ENCODE measurements at regions not wholly inside any gene's neighbourhood (a gene's known extent, or its start where the extent isn't known, plus 50 kb on each side); places are given as distances from the start of the nearest gene placed in this dataset.

DNA sequence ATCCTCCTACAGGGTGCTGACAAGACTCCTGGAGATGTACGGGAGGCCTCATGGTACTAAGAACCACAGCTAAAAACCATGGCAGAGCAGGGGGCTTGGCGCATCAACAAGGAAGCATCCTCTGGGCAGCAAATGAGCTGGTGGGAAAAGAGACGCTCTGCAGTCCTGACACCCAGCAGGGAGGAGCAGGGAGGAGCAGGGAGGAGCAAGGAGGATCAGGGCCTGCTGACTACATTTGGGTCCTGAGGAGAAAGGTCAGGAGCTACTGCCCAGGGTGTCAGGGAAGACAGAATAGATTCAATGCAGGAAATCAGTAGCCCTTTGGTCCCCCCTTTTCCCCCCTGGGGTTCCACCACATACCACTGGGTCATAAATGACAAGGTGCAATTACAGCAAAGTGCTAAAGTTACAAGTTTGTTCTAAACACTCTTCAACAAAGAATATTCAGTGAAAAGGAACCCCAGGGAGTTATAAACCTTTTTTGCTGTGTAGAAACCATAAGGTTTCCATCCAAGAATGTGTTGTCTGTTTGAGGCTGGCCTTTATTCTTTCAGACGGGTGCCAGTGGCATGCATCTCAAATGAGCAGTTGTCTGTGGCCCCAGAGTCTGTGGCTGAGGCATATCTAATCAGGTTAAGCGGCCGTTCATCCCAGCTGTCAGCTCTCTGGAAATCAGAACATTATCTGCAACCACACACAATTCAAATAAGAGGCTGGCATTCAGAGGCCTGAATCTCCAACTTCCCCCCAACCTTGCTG, 325.0 kb downstream of the CDC5L start:
- TF ChIP-seq TEAD4 (IDR thresholded peaks at IDR 0.05) (no peak), CREB1 (IDR thresholded peaks at IDR 0.05; ENCODE audit: low read depth) (no peak), ZBTB7A (IDR thresholded peaks at IDR 0.05; ENCODE audit: low read depth) (no peak), REST (IDR thresholded peaks at IDR 0.05; ENCODE audit: low read depth) (no peak), TAF1 (IDR thresholded peaks at IDR 0.05; ENCODE audit: low read depth) (no peak), RAD21 (IDR thresholded peaks at IDR 0.05; ENCODE audit: low read depth) (no peak), TCF12 (IDR thresholded peaks at IDR 0.05; ENCODE audit: low read depth) (no peak), EGR1 (IDR thresholded peaks at IDR 0.05) (no peak)

GRCh38 chr6:44715188-44715587, 327.7 kb downstream of the CDC5L start:
- TF ChIP-seq FOXM1 (IDR thresholded peaks at IDR 0.05; ENCODE audit: borderline replicate concordance, low read depth) (no peak), EGR1 (IDR thresholded peaks at IDR 0.05) (no peak), TCF12 (IDR thresholded peaks at IDR 0.05; ENCODE audit: low read depth) (no peak), RAD21 (IDR thresholded peaks at IDR 0.05; ENCODE audit: low read depth) (no peak), CREB1 (IDR thresholded peaks at IDR 0.05; ENCODE audit: low read depth) (no peak), REST (IDR thresholded peaks at IDR 0.05; ENCODE audit: low read depth) (no peak), NFIC (IDR thresholded peaks at IDR 0.05) (no peak), TEAD4 (IDR thresholded peaks at IDR 0.05) (no peak), YY1 (IDR thresholded peaks at IDR 0.05; ENCODE audit: low read depth) (no peak), EP300 (IDR thresholded peaks at IDR 0.05; ENCODE audit: borderline replicate concordance) (no peak), USF1 (IDR thresholded peaks at IDR 0.05) (no peak)
- TF ChIP-seq, protein P1, sequence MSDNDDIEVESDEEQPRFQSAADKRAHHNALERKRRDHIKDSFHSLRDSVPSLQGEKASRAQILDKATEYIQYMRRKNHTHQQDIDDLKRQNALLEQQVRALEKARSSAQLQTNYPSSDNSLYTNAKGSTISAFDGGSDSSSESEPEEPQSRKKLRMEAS (IDR thresholded peaks at IDR 0.05): no peak

DNA sequence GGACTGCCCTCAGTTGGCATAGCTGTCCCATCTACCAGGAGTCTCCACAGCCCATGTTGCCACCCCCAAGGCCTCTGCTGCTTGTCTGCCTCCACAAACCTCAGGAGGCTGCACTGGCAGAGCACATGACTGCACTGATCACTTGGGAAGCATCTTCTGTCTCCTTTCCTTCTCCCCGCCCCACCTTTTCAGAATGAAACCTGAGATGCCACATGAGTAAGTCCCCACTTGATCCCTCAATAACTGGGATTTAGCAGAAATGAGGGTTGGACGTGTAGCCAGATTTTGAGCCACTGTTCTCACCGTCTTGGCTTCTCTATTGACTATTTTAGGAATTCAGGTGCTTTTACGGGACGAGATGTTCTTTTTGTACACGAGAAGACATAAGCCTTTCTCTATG, 328.4 kb downstream of the CDC5L start:
- no peak for TF ChIP-seq EP300 (IDR thresholded peaks at IDR 0.05; ENCODE audit: borderline replicate concordance)
- no peak for TF ChIP-seq NFIC (IDR thresholded peaks at IDR 0.05)
- TF ChIP-seq, protein P1 (IDR thresholded peaks at IDR 0.05): no peak
- TF ChIP-seq TAF1 (IDR thresholded peaks at IDR 0.05; ENCODE audit: low read depth): no peak
- no peak for TF ChIP-seq ZBTB7A (IDR thresholded peaks at IDR 0.05; ENCODE audit: low read depth)
- TF ChIP-seq USF1 (IDR thresholded peaks at IDR 0.05): no peak
- no peak for TF ChIP-seq FOXM1 (IDR thresholded peaks at IDR 0.05; ENCODE audit: borderline replicate concordance, low read depth)
- no peak for TF ChIP-seq CREB1 (IDR thresholded peaks at IDR 0.05; ENCODE audit: low read depth)
- no peak for TF ChIP-seq RAD21 (IDR thresholded peaks at IDR 0.05; ENCODE audit: low read depth)
- no peak for TF ChIP-seq YY1 (IDR thresholded peaks at IDR 0.05; ENCODE audit: low read depth)
- no peak for TF ChIP-seq REST (IDR thresholded peaks at IDR 0.05; ENCODE audit: low read depth)
- TF ChIP-seq TEAD4 (IDR thresholded peaks at IDR 0.05): no peak
- TF ChIP-seq TCF12 (IDR thresholded peaks at IDR 0.05; ENCODE audit: low read depth): no peak
- TF ChIP-seq EGR1 (IDR thresholded peaks at IDR 0.05): no peak
- TF ChIP-seq CEBPB (IDR thresholded peaks at IDR 0.05): no peak

GRCh38 chr6:44717431-44717830, 329.9 kb downstream of the CDC5L start:
- TF ChIP-seq NFIC (IDR thresholded peaks at IDR 0.05) (no peak), FOXM1 (IDR thresholded peaks at IDR 0.05; ENCODE audit: borderline replicate concordance, low read depth) (no peak), REST (IDR thresholded peaks at IDR 0.05; ENCODE audit: low read depth) (no peak), TCF12 (IDR thresholded peaks at IDR 0.05; ENCODE audit: low read depth) (no peak), ZBTB7A (IDR thresholded peaks at IDR 0.05; ENCODE audit: low read depth) (no peak), RAD21 (IDR thresholded peaks at IDR 0.05; ENCODE audit: low read depth) (no peak), EGR1 (IDR thresholded peaks at IDR 0.05) (no peak)
- TF ChIP-seq, protein P1 (IDR thresholded peaks at IDR 0.05): no peak
